ENCODE measurements at regions not wholly inside any gene's neighbourhood (a gene's known extent, or its start where the extent isn't known, plus 50 kb on each side); places are given as distances from the start of the nearest gene placed in this dataset.

DNA sequence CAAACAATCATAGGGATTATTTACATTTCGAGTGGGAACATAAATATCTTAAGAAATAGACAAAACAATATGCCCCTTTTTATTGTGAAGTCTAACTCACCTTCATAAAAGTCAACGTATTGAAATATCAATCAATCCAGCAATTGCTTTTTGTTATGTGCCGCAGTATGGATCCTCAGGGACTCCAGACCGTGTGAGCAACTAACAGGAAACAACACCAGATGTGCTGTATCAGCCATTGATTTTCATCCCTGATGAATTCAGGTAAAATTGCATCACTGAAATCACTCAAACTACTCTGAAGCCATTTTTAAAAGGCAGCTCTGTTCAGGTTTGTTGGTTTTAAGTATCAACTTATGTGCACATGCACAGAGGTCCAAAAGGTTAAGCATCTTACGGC is 197.3 kb upstream of the FAT1 start:
- H3K27ac Mint-ChIP-seq: no peak overlapping the region
- ChIA-PET CTCF (no interaction called here), POLR2A (no interaction called here)
- Histone ChIP-seq H3K9me3 (ENCODE audit: control insufficient read depth in 1 of 2, insufficient read depth in 1 of 2, low read length in 2 of 2) (peaks cover 0 to 10% of the 10 kb centered on the region in 2 experiments), H3K4me1 (ENCODE audit: insufficient read depth, low read length) (no peaks in the 10 kb centered on the region), H3K27ac (ENCODE audit: low read depth in 1 of 2, low read length in 2 of 2) (no peak overlapping the region), H3K4me3 (ENCODE audit: low read length) (no peak overlapping the region), H3K36me3 (ENCODE audit: insufficient read depth, low read length) (no peaks in the 10 kb centered on the region), H3K27me3 (ENCODE audit: control insufficient read depth in 1 of 2, insufficient read depth in 2 of 2, low read length in 2 of 2) (no peaks in the 10 kb centered on the region)
- ATAC-seq (ENCODE audit: poor library complexity) (no peak), DNase-seq (no peak)
- H3K9me3 Mint-ChIP-seq: peaks cover 6% of the 10 kb centered on the region
- H3K4me1 Mint-ChIP-seq (ENCODE audit: low read depth): no peaks in the 10 kb centered on the region
- H3K4me3 Mint-ChIP-seq: no peak overlapping the region
- no peaks in the 10 kb centered on the region for H3K36me3 Mint-ChIP-seq (ENCODE audit: low read depth)
- TF ChIP-seq, protein P1, sequence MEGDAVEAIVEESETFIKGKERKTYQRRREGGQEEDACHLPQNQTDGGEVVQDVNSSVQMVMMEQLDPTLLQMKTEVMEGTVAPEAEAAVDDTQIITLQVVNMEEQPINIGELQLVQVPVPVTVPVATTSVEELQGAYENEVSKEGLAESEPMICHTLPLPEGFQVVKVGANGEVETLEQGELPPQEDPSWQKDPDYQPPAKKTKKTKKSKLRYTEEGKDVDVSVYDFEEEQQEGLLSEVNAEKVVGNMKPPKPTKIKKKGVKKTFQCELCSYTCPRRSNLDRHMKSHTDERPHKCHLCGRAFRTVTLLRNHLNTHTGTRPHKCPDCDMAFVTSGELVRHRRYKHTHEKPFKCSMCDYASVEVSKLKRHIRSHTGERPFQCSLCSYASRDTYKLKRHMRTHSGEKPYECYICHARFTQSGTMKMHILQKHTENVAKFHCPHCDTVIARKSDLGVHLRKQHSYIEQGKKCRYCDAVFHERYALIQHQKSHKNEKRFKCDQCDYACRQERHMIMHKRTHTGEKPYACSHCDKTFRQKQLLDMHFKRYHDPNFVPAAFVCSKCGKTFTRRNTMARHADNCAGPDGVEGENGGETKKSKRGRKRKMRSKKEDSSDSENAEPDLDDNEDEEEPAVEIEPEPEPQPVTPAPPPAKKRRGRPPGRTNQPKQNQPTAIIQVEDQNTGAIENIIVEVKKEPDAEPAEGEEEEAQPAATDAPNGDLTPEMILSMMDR (IDR thresholded peaks at IDR 0.05): no peak
- H3K27me3 Mint-ChIP-seq: no peaks in the 10 kb centered on the region
- intact Hi-C loops (cut with DNase I, micrococcal nuclease): no loop called here

DNA sequence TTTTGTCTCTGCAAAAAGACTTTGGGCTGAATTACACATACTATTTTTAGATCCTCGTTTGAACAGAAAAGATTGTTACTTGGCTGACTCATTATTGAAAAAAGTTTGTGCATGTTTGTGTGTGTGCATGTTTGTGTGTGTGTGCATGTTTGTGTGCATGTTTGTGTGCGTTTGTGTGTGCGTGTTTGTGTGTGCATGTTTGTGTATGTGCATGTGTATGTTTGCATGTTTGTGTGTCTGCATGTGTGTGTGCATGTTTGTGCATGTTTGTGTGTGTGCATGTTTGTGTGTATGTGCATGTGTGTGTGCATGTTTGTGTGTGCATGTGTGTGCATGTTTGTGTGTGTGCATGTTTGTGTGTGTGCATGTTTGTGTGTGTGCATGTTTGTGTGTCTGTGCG is 201.1 kb upstream of the FAT1 start:
- TF ChIP-seq, protein P1 (IDR thresholded peaks at IDR 0.05): no peak
- H3K9me3 ChIP-seq (ENCODE audit: control insufficient read depth in 1 of 2, insufficient read depth in 1 of 2, low read length in 2 of 2): peaks cover 0 to 6% of the 10 kb centered on the region in 2 experiments
- CTCF ChIA-PET: no interaction called here
- H3K4me1 ChIP-seq (ENCODE audit: insufficient read depth, low read length): no peaks in the 10 kb centered on the region
- H3K4me3 Mint-ChIP-seq: no peak overlapping the region
- no peak overlapping the region for H3K27ac ChIP-seq (ENCODE audit: low read depth in 1 of 2, low read length in 2 of 2)
- no peak for ATAC-seq (ENCODE audit: poor library complexity)
- intact Hi-C loops (cut with DNase I, micrococcal nuclease): no loop called here
- H3K27me3 Mint-ChIP-seq: no peaks in the 10 kb centered on the region
- no peak overlapping the region for H3K27ac Mint-ChIP-seq
- DNase-seq: no peak
- H3K36me3 ChIP-seq (ENCODE audit: insufficient read depth, low read length): no peaks in the 10 kb centered on the region
- H3K27me3 ChIP-seq (ENCODE audit: control insufficient read depth in 1 of 2, insufficient read depth in 2 of 2, low read length in 2 of 2): no peaks in the 10 kb centered on the region
- POLR2A ChIA-PET: no interaction called here
- no peaks in the 10 kb centered on the region for H3K36me3 Mint-ChIP-seq (ENCODE audit: low read depth)
- no peaks in the 10 kb centered on the region for H3K4me1 Mint-ChIP-seq (ENCODE audit: low read depth)
- no peak overlapping the region for H3K4me3 ChIP-seq (ENCODE audit: low read length)
- no peaks in the 10 kb centered on the region for H3K9me3 Mint-ChIP-seq

DNA sequence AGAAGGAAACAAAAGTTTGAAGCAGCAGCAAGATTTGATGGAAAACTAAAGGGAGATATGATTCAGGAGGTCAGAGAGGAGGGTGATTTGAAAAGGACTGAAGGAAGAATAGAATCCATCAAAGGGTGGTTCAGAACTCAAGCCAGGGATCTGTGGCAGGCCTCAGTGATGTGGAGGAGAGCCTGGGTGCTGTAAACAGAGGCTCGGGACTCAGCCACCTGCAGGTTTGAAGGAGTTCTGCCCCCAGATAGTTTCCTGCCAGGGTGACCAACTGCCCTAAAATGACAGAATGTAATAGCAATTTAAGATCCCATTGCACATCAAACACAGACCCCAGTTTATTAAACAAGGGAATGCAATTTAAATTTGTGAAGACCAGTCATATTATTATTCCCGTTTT is 204.0 kb upstream of the FAT1 start:
- Mint-ChIP-seq H3K27ac (no peak overlapping the region), H3K36me3 (ENCODE audit: low read depth) (no peaks in the 10 kb centered on the region), H3K27me3 (no peaks in the 10 kb centered on the region), H3K9me3 (peaks cover 6% of the 10 kb centered on the region), H3K4me3 (no peak overlapping the region), H3K4me1 (ENCODE audit: low read depth) (no peaks in the 10 kb centered on the region)
- Histone ChIP-seq H3K4me3 (ENCODE audit: low read length) (no peak overlapping the region), H3K27me3 (ENCODE audit: control insufficient read depth in 1 of 2, insufficient read depth in 2 of 2, low read length in 2 of 2) (no peaks in the 10 kb centered on the region), H3K36me3 (ENCODE audit: insufficient read depth, low read length) (no peaks in the 10 kb centered on the region), H3K9me3 (ENCODE audit: control insufficient read depth in 1 of 2, insufficient read depth in 1 of 2, low read length in 2 of 2) (peaks cover 0 to 11% of the 10 kb centered on the region in 2 experiments), H3K27ac (ENCODE audit: low read depth in 1 of 2, low read length in 2 of 2) (no peak overlapping the region), H3K4me1 (ENCODE audit: insufficient read depth, low read length) (no peaks in the 10 kb centered on the region)
- CTCF ChIA-PET: no interaction called here
- intact Hi-C loops (cut with DNase I, micrococcal nuclease): no loop called here
- TF ChIP-seq, protein P1 (IDR thresholded peaks at IDR 0.05): no peak
- POLR2A ChIA-PET: no interaction called here
- DNase-seq: no peak
- no peak for ATAC-seq (ENCODE audit: poor library complexity)
